ENCODE measurements at regions not wholly inside any gene's neighbourhood (a gene's known extent, or its start where the extent isn't known, plus 50 kb on each side); places are given as distances from the start of the nearest gene placed in this dataset.

DNA sequence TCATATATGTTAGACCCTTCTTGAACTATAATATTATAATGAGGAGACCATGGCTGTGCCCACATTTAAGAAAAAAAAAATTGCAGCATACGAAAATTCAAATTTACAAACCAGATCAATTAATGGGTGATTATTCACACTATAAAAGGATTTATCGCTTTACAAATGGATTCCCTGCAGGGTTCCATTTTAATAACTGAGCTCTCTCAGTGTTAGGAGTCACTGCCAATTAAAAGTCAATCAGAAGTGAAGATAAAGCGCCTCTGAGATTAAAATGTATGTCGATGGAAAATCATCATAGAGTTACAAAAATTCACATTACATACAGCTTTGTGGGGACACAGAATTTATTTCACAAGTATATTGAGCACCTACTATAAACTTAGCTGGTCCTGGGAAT, 66.6 kb upstream of the SMARCA2 start:
- TF ChIP-seq, protein P1, sequence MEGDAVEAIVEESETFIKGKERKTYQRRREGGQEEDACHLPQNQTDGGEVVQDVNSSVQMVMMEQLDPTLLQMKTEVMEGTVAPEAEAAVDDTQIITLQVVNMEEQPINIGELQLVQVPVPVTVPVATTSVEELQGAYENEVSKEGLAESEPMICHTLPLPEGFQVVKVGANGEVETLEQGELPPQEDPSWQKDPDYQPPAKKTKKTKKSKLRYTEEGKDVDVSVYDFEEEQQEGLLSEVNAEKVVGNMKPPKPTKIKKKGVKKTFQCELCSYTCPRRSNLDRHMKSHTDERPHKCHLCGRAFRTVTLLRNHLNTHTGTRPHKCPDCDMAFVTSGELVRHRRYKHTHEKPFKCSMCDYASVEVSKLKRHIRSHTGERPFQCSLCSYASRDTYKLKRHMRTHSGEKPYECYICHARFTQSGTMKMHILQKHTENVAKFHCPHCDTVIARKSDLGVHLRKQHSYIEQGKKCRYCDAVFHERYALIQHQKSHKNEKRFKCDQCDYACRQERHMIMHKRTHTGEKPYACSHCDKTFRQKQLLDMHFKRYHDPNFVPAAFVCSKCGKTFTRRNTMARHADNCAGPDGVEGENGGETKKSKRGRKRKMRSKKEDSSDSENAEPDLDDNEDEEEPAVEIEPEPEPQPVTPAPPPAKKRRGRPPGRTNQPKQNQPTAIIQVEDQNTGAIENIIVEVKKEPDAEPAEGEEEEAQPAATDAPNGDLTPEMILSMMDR (IDR thresholded peaks at IDR 0.05), result no peak
- TF ChIP-seq JUNB (IDR thresholded peaks at IDR 0.05) (no peak), FOXS1 (CRISPR knock-in tag; IDR thresholded peaks at IDR 0.05) (no peak), REST (IDR thresholded peaks at IDR 0.05) (no peak), SMC3 (IDR thresholded peaks at IDR 0.05) (no peak), ZSCAN20 (CRISPR knock-in tag; IDR thresholded peaks at IDR 0.05) (no peak), EP300 (IDR thresholded peaks at IDR 0.05) (no peak), NPAS2 (CRISPR knock-in tag; IDR thresholded peaks at IDR 0.05; ENCODE audit: borderline replicate concordance) (no peak), CHD4 (IDR thresholded peaks at IDR 0.05; ENCODE audit: borderline replicate concordance) (no peak), PHF8 (IDR thresholded peaks at IDR 0.05; ENCODE audit: borderline replicate concordance, low read depth) (no peak)

All from A549 (cell line).